PFSK-1 (cell line): ENCODE measurements at regions not wholly inside any gene's neighbourhood (a gene's known extent, or its start where the extent isn't known, plus 50 kb on each side); places are given as distances from the start of the nearest gene placed in this dataset.

Experiments
- FOXP2 ChIP-seq: optimal IDR thresholded peaks from 2 replicates; pipeline ENCODE3; 2011; ENCODE audit warnings: borderline replicate concordance, control low read depth, inconsistent platforms; ENCODE audit not compliant: insufficient read depth; ENCODE audit errors: extremely low read length, extremely low read depth
- POLR2AphosphoS5 ChIP-seq: IDR thresholded peaks from 2 replicates; pipeline ENCODE4 v1.6.1; 2012; ENCODE audit warnings: low read depth, mild to moderate bottlenecking, control low read depth, low read length, moderate library complexity
- REST ChIP-seq, 2 experiments: IDR thresholded peaks; 2 replicates each; pipeline versions ENCODE4 v1.6.1 to v1.8.0; 2011 to 2012; ENCODE audit warnings: low read depth in 2 of 2, low read length in 2 of 2, control low read depth in 1 of 2, inconsistent platforms in 1 of 2, mild to moderate bottlenecking in 1 of 2, moderate library complexity in 1 of 2; ENCODE audit not compliant: insufficient read depth in 1 of 2
- SIN3A ChIP-seq: IDR thresholded peaks from 2 replicates; pipeline ENCODE4 v1.6.1; 2012; ENCODE audit warnings: mild to moderate bottlenecking, low read length, moderate library complexity, borderline replicate concordance; ENCODE audit not compliant: insufficient read depth
- TAF1 ChIP-seq: IDR thresholded peaks from 2 replicates; pipeline ENCODE4 v1.6.1; 2012; ENCODE audit warnings: low read length, control low read depth, borderline replicate concordance; ENCODE audit not compliant: insufficient read depth

- no peak for TF ChIP-seq FOXP2
- no peak for TF ChIP-seq TAF1
- no peak for TF ChIP-seq POLR2AphosphoS5
- TF ChIP-seq SIN3A: no peak
- TF ChIP-seq REST (IDR thresholded peaks at IDR 0.05; ENCODE audit: insufficient read depth in 1 of 2, low read depth in 2 of 2, low read length in 2 of 2): no peak
Measured at GRCh38 chr11:134864968-134865305, 452.9 kb upstream of the B3GAT1 start.

GRCh38 chr11:134864233-134864967 lies 452.4 kb upstream of the B3GAT1 start:
- TF ChIP-seq POLR2AphosphoS5 (no peak), TAF1 (no peak), SIN3A (no peak), FOXP2 (no peak), REST (IDR thresholded peaks at IDR 0.05; ENCODE audit: insufficient read depth in 1 of 2, low read depth in 2 of 2, low read length in 2 of 2) (no peak)

GRCh38 chr11:134863294-134863693 lies 451.3 kb upstream of the B3GAT1 start:
- no peak for TF ChIP-seq FOXP2
- no peak for TF ChIP-seq REST (IDR thresholded peaks at IDR 0.05; ENCODE audit: insufficient read depth in 1 of 2, low read depth in 2 of 2, low read length in 2 of 2)
- no peak for TF ChIP-seq SIN3A
- TF ChIP-seq TAF1: no peak
- TF ChIP-seq POLR2AphosphoS5: no peak

GRCh38 chr11:134862587-134863195 lies 450.6 kb upstream of the B3GAT1 start:
- TF ChIP-seq REST (IDR thresholded peaks at IDR 0.05; ENCODE audit: insufficient read depth in 1 of 2, low read depth in 2 of 2, low read length in 2 of 2): no peak
- TF ChIP-seq FOXP2: no peak
- TF ChIP-seq TAF1: no peak
- no peak for TF ChIP-seq SIN3A
- TF ChIP-seq POLR2AphosphoS5: no peak
